H1 (cell line): ENCODE measurements at regions not wholly inside any gene's neighbourhood (a gene's known extent, or its start where the extent isn't known, plus 50 kb on each side); places are given as distances from the start of the nearest gene placed in this dataset.

ENCODE experiments used
- CTCF ChIA-PET: fragments of 300-600 bp; sonication (Branson Sonifier 250); formaldehyde crosslinking; loops from one replicate; lab custom pipeline; 2021; ENCODE audit not compliant: partially characterized antibody; lab: Charles Lee
- POLR2A ChIA-PET: fragments of 300-600 bp; sonication (Branson Sonifier 250); formaldehyde crosslinking; loops from one replicate; lab custom pipeline; 2021; ENCODE audit warnings: inconsistent platforms; ENCODE audit not compliant: partially characterized antibody; lab: Charles Lee
- DNase-seq, 2 experiments: peaks; one replicate each; pipeline versions ENCODE4 v3.0.0 to v3.0.0-alpha.2; 2010 to 2022; ENCODE audit warnings: low spot score in 2 of 2, low read depth in 1 of 2, mixed read lengths in 1 of 2
- FAIRE-seq: peaks from 2 replicates; lab custom pipeline; 2011; peaks lifted over from hg19 to GRCh38; lab: Jason Lieb, UNC
- H2AFZ ChIP-seq: 2 replicates; pipeline ENCODE4 v1.8.1; 2012; ENCODE audit warnings: low read length, inconsistent platforms
- H2AK5ac ChIP-seq: 2 replicates; pipeline ENCODE4 v1.6.1; 2013; ENCODE audit warnings: low read depth, low read length
- H2BK120ac ChIP-seq: replicated peaks from 2 replicates; pipeline ENCODE3; 2013; ENCODE audit warnings: low read depth, low read length, inconsistent platforms
- H2BK12ac ChIP-seq: 2 replicates; pipeline ENCODE4 v1.6.1; 2013; ENCODE audit warnings: low read depth, low read length
- H2BK15ac ChIP-seq: 2 replicates; pipeline ENCODE4 v1.6.1; 2013; ENCODE audit warnings: low read length
- H2BK20ac ChIP-seq: 2 replicates; pipeline ENCODE4 v1.6.1; 2013; ENCODE audit warnings: low read length
- H2BK5ac ChIP-seq: 2 replicates; pipeline ENCODE4 v1.6.1; 2013; ENCODE audit warnings: low read depth, low read length
- H3K14ac ChIP-seq: 2 replicates; pipeline ENCODE4 v1.6.1; 2013; ENCODE audit warnings: inconsistent platforms; ENCODE audit not compliant: insufficient read length
- H3K18ac ChIP-seq: 2 replicates; pipeline ENCODE4 v1.6.1; 2013; ENCODE audit warnings: low read length; ENCODE audit errors: extremely low read depth
- H3K23ac ChIP-seq: 2 replicates; pipeline ENCODE4 v1.6.1; 2013; ENCODE audit warnings: inconsistent platforms; ENCODE audit not compliant: insufficient read length
- H3K23me2 ChIP-seq: 2 replicates; pipeline ENCODE4 v1.6.1; 2013; ENCODE audit warnings: low read depth, low read length
- H3K27ac ChIP-seq: 2 replicates; pipeline ENCODE4 v1.6.1; 2011; ENCODE audit warnings: low read depth, low read length, inconsistent platforms
- H3K27me3 ChIP-seq, 4 experiments: replicated peaks in 1 of 4; 1 replicate in 1 of 4; 2 replicates in 3 of 4; pipeline versions ENCODE4 v1.6.1 to v1.8.1; 2011 to 2013; ENCODE audit warnings: low read length in 3 of 4, mild to moderate bottlenecking in 3 of 4, inconsistent platforms in 2 of 4, mixed read lengths in 2 of 4, moderate library complexity in 1 of 4; ENCODE audit not compliant: control insufficient read depth in 3 of 4, insufficient read depth in 3 of 4; ENCODE audit errors: extremely low read depth in 1 of 4
- H3K36me3 ChIP-seq, 4 experiments: 2 replicates each; pipeline versions ENCODE4 v1.6.1 to v1.8.1; 2011 to 2013; ENCODE audit warnings: mild to moderate bottlenecking in 4 of 4, low read length in 3 of 4, moderate library complexity in 2 of 4, control low read depth in 1 of 4, inconsistent platforms in 1 of 4; ENCODE audit not compliant: insufficient read depth in 4 of 4, control insufficient read depth in 2 of 4
- H3K4ac ChIP-seq: replicated peaks from 2 replicates; pipeline ENCODE3; 2013; ENCODE audit warnings: low read length, low read depth, mixed read lengths, inconsistent platforms; ENCODE audit not compliant: insufficient read length
- H3K4me1 ChIP-seq, 4 experiments: replicated peaks in 1 of 4; 1 replicate in 1 of 4; 2 replicates in 3 of 4; pipeline versions ENCODE4 v1.6.1 to v1.8.1; 2011 to 2013; ENCODE audit warnings: low read length in 3 of 4, inconsistent platforms in 2 of 4, mixed read lengths in 1 of 4; ENCODE audit not compliant: insufficient read depth in 4 of 4, control insufficient read depth in 3 of 4
- H3K4me2 ChIP-seq, 2 experiments: 2 replicates each; pipeline versions ENCODE4 v1.6.1 to v1.8.1; 2011 to 2013; ENCODE audit warnings: low read depth in 2 of 2, low read length in 2 of 2, control low read depth in 1 of 2, inconsistent platforms in 1 of 2, mild to moderate bottlenecking in 1 of 2; ENCODE audit not compliant: insufficient read depth in 1 of 2
- H3K4me3 ChIP-seq, 4 experiments: fragments of 200-600, 300-600 bp in 1 of 4; sonication (generic), shearing (Covaris generic), sonication (Bioruptor Twin) in 1 of 4; 2 replicates each; pipeline versions ENCODE4 v1.5.1 to v1.8.1; 2011 to 2016; ENCODE audit warnings: low read length in 4 of 4, low read depth in 3 of 4, control low read depth in 2 of 4, inconsistent platforms in 2 of 4, mild to moderate bottlenecking in 2 of 4, mixed read lengths in 1 of 4, moderate library complexity in 1 of 4; ENCODE audit not compliant: insufficient read depth in 2 of 4; ENCODE audit errors: extremely low read depth in 1 of 4
- H3K56ac ChIP-seq: replicated peaks from 2 replicates; pipeline ENCODE3; 2013; ENCODE audit warnings: low read depth, mild to moderate bottlenecking, mixed read lengths, low read length, inconsistent platforms; ENCODE audit not compliant: insufficient read length
- H3K79me1 ChIP-seq: 2 replicates; pipeline ENCODE4 v1.6.1; 2013; ENCODE audit warnings: low read depth, low read length, control low read depth
- H3K79me2 ChIP-seq, 2 experiments: 2 replicates each; pipeline versions ENCODE4 v1.6.1 to v1.8.1; 2012 to 2013; ENCODE audit warnings: low read length in 2 of 2, mild to moderate bottlenecking in 2 of 2, inconsistent platforms in 1 of 2; ENCODE audit not compliant: insufficient read depth in 2 of 2, control insufficient read depth in 1 of 2
- H3K9ac ChIP-seq, 4 experiments: replicated peaks in 1 of 4; 1 replicate in 1 of 4; 2 replicates in 3 of 4; pipeline versions ENCODE4 v1.6.1 to v1.8.1; 2011 to 2013; ENCODE audit warnings: low read depth in 3 of 4, low read length in 3 of 4, control low read depth in 2 of 4, mild to moderate bottlenecking in 2 of 4, moderate library complexity in 2 of 4, inconsistent platforms in 1 of 4; ENCODE audit errors: extremely low read depth in 1 of 4
- H3K9me3 ChIP-seq, 2 experiments: 2 replicates each; pipeline versions ENCODE4 v1.6.1 to v1.8.1; 2012 to 2013; ENCODE audit warnings: mild to moderate bottlenecking in 2 of 2, moderate library complexity in 2 of 2, control low read depth in 1 of 2, inconsistent platforms in 1 of 2, low read depth in 1 of 2, low read length in 1 of 2, mixed read lengths in 1 of 2; ENCODE audit not compliant: insufficient read depth in 2 of 2
- H4K20me1 ChIP-seq, 2 experiments: replicated peaks in 1 of 2; 2 replicates each; pipeline versions ENCODE3 to v1.8.1; 2011 to 2013; ENCODE audit warnings: inconsistent platforms in 2 of 2, low read length in 2 of 2, mild to moderate bottlenecking in 1 of 2; ENCODE audit not compliant: insufficient read depth in 2 of 2, control insufficient read depth in 1 of 2
- H4K5ac ChIP-seq: 2 replicates; pipeline ENCODE4 v1.6.1; 2013; ENCODE audit warnings: low read length, low read depth, mixed read lengths, inconsistent platforms; ENCODE audit not compliant: insufficient read length
- H4K8ac ChIP-seq: 2 replicates; pipeline ENCODE4 v1.8.0; 2013; ENCODE audit warnings: mild to moderate bottlenecking, moderate library complexity, low read length, inconsistent platforms; ENCODE audit not compliant: insufficient read depth; ENCODE audit errors: extremely low read depth
- H4K91ac ChIP-seq: replicated peaks from 2 replicates; pipeline ENCODE3; 2013; ENCODE audit warnings: low read length, mixed read lengths, inconsistent platforms; ENCODE audit not compliant: insufficient read length
- KDM1A ChIP-seq: fragments of 200-600, 300-600 bp; sonication (generic); IDR thresholded peaks from 2 replicates; pipeline ENCODE4 v1.7.1; 2016; ENCODE audit warnings: mild to moderate bottlenecking, low read length, borderline replicate concordance
- WGBS, 2 experiments: shearing (Covaris generic) in 1 of 2; methylation state at CpG; one replicate each; pipeline versions ENCODE4 v1.1.6 to v1.1.7; 2013 to 2015; ENCODE audit warnings: low lambda C conversion rate in 2 of 2, mixed read lengths in 2 of 2, inconsistent platforms in 1 of 2, low coverage in 1 of 2, missing lambda C conversion rate in 1 of 2; ENCODE audit not compliant: insufficient replicate concordance in 2 of 2, insufficient coverage in 1 of 2, insufficient read length in 1 of 2; ENCODE audit errors: extremely low coverage in 1 of 2, missing lambda C conversion rate in 1 of 2; 5-methylcytosine and 5-hydroxymethylcytosine counted together

DNA sequence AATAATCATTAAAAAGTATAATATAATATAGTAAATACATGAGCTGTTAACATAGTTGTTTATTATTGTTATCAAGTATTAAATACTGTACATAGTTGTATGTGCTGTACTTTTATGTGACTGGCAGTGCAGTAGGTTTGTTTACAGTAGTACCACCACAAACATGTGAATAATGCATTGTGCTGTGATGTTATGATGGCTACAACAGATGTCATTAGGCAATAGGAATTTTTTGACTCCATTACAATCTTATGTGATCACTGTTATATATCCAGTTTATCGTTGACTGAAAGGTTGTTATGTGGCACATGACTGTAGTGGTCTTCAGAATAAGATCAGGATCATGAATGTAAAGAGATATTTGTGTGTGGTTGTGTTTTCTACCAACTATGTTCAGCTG, 577.8 kb downstream of the JRKL start:
- Histone ChIP-seq H3K18ac (no peak overlapping the region), H4K8ac (no peak overlapping the region), H3K27ac (no peak overlapping the region), H3K4me3 (no peak overlapping the region), H2AFZ (no peak overlapping the region), H2BK5ac (no peak overlapping the region), H2BK15ac (no peak overlapping the region), H3K23ac (no peak overlapping the region), H3K79me2 (no peaks in the 10 kb centered on the region), H3K9ac (no peak overlapping the region), H3K36me3 (no peaks in the 10 kb centered on the region), H3K27me3 (no peaks in the 10 kb centered on the region), H2BK20ac (no peak overlapping the region), H3K4me1 (no peaks in the 10 kb centered on the region), H2BK12ac (no peak overlapping the region), H4K5ac (no peak overlapping the region), H4K91ac (no peak overlapping the region), H4K20me1 (no peaks in the 10 kb centered on the region), H2BK120ac (no peak overlapping the region), H3K79me1 (no peaks in the 10 kb centered on the region), H3K9me3 (no peaks in the 10 kb centered on the region), H3K14ac (no peak overlapping the region)
- no peak for FAIRE-seq
- POLR2A ChIA-PET, result no interaction called here
- TF ChIP-seq KDM1A, result no peak
- TF ChIP-seq, all 59 proteins: peak for 0
- no peak overlapping the region for H3K56ac ChIP-seq
- DNase-seq, result no peak
- no peaks in the 10 kb centered on the region; the same call in 1 of the 2 replicates for H3K23me2 ChIP-seq
- CTCF ChIA-PET, result no interaction called here
- no peak overlapping the region for H2AK5ac ChIP-seq
- WGBS, 2 experiments, result 95% methylated on average over 1 of the region's 1 CpG; no CpG with 5 or more reads in 1 of the 2 experiments
- H3K4me2 ChIP-seq, result no peak overlapping the region
- no peak overlapping the region for H3K4ac ChIP-seq
